Renal cortex interstitium (tissue), 11 donors: ENCODE measurements at regions not wholly inside any gene's neighbourhood (a gene's known extent, or its start where the extent isn't known, plus 50 kb on each side); places are given as distances from the start of the nearest gene placed in this dataset.

Experiments
- DNase-seq, 11 donors: peaks; one replicate each; pipeline ENCODE4 v3.0.0-alpha.2; 2013; ENCODE audit warnings: low read depth in 9 of 11, low spot score in 4 of 11; ENCODE audit errors: extremely low read depth in 1 of 11

DNA sequence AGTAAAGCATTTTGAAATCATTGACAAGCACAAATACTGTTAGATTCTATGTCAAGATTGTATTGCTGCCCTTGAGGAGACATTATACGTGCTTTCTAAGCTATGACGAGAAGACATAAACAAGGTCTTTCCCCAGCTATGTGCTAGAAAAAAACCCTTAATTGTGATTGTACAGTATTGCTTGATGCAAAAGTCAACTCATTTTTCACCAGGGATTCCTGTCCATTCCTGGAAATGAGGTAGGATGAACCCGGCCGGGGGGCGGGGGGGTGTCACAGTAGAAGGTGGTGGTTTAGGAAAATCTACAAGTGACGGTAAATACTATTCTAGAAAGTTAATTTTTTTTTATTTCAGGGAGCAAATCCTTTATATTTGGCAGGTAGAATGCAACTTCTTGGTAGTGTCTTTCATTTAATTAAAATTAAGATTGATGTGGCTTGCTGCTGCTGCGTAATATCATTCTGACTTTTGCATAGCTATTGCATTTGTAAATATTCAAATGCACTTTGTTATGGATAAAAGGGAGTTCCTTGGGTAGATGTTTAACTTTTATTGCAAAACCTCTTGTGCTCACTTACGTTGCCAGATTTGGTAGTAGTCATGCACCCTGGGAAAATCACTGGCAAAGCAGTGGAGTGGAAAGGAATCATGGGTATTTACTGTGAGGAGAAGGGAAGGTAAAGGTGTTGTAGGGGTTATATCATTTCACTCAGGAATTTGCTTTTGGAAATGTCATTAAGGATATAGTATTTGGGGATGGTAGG lies 164.4 kb upstream of the PRPS1L1 start:
- DNase-seq = no peak

DNA sequence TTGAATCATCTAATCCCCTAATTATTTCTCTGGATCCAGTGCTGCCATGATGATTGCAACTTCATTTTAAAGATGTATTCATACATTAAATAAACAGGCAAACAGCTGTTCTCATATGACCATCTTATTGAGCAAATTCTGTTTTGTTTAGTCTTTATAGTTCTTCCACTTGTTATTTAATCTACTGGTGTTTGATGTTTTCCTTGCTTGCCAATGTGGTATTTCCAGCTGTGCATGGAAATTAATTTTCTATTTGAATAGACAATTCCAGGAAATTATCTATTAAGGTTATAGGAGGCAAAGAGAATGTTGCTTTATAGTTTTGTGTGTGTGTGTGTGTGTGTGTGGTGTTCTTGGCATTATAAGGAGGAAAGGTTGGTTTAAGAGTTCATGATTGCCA lies 167.0 kb upstream of the PRPS1L1 start:
- no peak for DNase-seq

DNA sequence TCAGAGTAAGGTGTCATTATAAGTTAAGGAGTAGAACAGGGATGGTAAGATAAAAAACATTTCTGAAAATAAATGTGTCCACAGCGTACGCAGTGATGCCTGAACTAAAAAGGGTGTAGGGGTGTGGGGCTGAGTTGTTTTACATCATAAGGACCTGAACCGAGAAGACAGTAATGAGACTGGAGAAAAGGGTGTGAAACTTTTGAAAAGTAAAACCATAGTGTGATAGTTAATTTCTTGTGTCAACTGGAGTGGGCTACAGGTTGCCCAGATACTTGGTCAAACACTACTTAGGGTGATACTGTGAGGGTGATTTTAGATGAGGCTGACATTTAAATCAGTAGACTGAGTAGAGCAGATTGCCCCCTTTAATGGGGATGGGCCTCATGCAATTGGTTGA lies 169.0 kb upstream of the PRPS1L1 start:
- DNase-seq = no peak

DNA sequence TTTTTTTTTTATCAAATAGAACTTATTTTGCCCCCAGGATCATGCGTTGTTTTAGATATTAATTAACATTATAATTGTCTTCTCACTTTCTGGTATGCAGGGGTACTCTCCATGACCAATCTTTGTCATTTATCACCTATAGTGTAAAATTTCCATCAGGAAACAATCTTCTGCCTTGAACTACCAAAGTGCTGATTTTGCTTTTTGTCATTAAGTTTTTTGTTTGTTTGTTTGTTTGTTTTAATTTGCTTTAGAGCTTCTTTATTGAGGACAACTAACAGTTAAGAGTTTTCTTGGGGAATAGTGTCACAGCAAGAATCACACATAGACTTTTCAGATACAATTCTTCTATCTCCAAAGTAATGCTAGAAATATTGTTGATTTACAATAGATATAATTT lies 171.2 kb upstream of the PRPS1L1 start:
- DNase-seq = no peak

DNA sequence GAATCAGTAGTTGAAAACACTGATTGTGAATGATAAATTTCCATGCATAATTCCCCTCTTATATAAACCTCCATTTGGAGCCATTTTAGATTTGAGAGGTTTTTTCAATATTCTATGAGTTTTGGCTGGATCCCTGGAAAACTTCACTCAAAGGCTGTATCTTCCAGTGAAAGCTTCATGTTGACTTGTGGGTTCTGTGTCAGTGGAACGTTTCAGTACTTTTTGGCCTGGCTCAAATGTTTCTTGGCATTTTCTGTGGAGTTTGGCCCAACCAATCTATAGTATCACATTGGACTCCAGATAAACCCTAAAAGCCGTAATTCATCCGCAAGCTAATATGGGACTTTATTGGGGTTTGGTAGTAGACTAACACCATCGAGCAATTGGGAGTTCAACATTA lies 172.6 kb upstream of the PRPS1L1 start:
- DNase-seq = no peak

DNA sequence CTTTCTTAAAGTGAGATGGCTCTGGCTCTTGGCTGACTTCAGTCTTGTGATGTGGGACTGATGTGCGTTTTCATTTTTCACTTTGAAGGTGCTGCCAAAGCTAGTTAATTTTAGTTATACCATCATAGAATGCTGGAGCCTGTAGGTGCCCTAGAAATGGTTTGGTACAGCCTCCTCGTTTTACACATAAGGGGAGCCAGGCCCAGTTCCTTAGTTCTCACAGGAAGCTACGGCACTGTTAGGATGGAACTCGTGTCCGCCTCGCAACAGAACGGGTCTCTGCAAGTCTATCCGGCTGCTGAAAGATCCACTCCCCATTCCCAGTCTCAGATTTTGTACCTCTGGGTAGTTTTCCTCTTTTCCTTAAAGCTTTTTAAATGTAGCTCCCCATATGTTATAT lies 173.2 kb upstream of the PRPS1L1 start:
- DNase-seq = no peak

DNA sequence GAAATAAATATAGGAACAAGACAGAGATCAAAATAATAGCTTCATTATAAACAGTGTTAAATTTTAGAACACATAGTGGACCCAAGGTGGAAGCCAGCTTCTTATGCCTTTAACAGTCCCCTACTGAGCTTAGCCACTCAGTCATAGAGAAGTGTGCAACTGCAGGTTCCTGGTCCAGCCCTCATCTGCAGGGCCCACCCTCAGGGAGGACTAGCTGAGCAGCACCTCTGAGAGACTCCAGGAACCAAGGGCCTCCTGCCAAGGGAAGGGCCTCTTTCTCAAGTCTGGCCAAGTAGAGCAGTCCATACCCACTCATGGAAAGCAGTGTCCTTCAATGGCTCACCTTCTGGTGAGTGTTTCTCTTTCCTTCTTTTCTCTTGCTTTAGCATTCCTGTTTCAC lies 173.7 kb upstream of the PRPS1L1 start:
- no peak for DNase-seq

DNA sequence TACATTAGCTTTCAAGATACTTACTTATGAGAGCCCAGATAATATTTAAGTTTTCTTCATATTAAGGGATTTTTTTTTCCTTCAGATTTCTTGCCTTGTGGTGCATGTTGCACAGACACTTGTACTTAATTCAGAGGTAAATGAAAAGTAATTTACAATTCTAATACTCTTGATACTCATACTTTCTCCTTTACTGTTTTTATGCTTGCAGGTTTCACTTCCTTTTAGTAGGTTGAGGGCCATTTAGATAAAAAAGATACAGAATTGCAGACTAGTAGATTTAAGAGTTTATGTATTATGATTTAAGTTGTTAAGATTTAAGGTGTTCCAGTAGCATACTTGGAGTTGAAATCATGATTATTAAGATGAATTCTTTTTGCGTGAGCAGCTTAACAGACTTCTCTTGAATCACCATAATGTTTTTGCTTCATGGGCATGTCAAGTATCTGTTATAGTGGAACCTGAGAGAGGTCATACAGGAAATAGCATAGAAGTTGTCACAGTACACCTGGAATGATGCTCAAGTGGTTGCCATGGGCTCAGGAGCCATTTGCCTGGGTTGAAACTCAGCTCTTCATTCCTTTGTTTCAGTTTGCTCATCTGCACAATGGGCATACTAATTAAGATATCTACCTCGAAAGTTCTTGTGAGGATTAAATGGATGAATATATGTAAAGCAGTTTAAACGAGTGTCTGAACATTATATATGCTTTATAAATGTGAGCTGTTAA lies 174.8 kb upstream of the PRPS1L1 start:
- DNase-seq = no peak

DNA sequence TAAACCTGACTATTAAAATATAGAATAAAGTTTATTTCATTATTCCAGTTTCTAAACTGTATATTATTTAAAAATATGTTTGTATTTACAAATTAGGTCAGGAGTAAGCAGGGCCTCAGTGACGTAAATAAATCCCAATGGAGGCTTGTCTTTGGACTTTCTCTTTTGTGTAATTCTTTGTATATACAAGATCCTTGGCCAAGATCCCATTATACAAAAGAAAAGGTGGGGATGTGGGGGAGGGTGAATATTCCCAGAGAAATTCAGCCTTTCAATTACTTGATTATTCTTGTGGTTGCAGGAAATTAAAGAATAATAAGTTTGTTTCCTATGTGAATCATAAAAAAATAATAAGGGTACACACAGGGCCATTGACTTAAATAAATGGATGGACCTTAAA lies 178.7 kb upstream of the PRPS1L1 start:
- no peak for DNase-seq

DNA sequence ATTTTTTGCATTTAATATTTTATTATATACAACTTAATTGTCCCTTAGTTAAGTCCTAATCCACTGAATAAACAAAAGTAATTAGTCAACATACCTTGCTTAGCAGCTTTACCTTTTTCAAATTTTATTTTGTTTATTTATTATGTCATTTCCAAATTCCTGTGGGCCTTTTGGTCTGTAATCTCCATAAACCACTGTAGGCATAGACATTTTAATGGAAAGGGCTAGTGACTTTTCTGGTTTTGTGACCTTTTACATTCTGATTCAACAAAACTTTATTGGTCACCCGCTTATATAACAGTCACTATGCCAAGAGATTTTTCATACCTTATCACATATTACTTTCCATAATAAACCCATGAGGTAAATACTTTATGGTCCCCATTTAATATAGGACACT lies 181.3 kb upstream of the PRPS1L1 start:
- no peak for DNase-seq

DNA sequence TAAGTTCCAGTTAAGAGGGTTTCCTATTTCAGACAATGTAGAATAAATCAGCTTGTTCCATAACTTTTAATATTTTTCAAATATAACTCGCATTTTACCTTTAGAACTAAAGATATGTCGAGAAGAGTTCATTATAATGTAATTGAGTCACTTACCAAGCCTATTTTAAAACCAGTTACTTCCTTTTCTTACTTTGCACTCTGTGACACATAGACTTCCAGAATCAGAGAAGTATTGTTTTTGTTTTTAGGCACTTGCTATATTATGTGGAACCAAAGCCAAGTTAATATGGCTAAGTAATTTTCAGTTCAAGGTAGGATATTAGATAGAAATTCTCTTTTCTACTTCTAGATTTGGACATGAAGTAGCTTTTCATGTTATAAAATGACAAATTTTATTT lies 182.7 kb upstream of the PRPS1L1 start:
- DNase-seq = no peak

DNA sequence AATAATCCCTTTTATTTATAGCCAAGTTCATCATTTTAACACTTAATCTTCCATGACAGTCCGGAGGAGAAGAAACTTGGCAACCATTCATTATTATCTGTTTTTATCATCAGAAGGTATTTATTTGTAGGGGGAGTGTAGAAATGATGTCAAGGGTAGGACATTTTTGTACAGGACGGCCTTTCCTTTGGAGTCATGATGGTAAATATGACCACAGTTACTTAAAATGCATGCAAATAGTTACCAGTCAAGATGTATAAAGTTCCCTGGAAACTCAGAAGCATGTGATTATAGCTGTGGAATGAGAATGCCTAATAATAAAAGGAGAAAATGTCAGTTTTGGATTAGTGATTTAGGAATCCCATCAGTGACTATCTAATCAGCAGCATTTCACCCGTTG lies 183.1 kb upstream of the PRPS1L1 start:
- DNase-seq = no peak

DNA sequence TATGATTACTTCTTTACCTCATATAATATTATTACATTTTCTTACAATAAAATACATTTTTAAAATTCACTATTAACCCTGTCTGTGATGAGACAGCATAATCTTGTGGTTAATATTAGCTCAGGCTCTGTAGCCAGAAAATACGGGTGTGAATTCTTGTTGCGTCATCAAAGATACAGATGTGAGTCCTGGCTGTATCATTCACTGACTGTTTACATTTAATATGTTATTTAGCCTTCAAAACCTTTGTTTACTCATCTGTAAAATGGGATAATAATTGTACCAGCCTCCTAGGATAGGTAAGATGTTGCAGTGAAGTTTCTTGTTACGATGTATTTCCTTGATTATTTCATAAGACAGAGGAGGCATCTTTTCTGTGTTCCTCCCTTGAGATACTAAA lies 184.7 kb upstream of the PRPS1L1 start:
- DNase-seq = no peak

DNA sequence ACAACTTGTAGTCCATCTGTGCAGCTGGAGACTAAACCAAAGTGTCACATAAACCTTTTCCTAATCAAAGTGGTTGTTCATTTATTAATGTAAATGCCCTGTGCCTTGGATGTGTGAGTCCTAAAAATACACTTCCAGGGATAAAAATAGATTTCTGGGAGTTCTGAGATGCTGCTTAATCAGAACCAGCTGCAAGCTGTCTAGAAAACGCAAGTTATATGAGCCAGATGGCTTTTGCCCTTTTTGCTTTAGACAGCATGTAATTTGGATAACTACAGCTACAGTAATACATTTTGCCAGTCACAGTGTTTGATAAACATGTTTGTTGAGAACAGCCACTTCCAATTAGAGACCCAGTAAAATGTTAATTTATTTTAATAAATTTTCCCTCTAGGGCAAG lies 185.1 kb upstream of the PRPS1L1 start:
- DNase-seq = peak; percentile 33 to 77 (median 57)

DNA sequence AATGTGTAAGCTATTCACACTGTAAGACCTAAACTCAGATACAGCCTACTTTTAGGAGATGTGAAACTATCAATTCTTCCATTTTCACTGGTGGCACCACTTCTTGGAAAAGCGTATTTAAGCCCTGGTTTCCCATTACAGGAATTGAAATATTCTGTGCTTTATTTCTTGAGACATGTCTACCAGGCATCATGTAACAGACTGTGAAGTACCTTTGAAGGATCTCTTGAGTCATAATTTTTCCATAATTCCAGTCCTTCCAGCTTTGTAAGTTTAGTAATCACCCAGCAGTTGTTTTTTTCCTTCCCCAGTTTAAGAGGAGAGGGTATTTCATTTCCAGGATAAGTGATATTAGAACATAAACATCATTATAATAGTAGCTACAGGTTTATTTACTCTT lies 186.0 kb upstream of the PRPS1L1 start:
- no peak for DNase-seq

DNA sequence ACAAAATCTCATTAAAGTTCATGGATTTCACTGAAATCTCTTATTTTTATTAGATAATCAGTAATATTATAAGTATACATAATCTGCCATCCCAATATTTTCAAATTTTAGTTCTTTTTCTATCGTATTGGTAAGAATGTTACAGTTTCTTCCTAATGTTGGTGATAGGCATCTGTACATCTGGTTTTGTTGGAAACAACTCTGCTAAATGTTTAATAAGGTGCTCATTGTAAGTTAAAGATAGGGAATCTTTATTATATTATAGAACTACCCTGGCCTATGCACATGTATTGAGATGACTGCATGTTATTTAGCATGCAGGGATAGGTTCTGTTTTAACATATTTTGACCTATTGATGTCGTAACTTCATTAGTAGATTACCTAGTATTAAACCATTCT lies 188.6 kb upstream of the PRPS1L1 start:
- no peak for DNase-seq

DNA sequence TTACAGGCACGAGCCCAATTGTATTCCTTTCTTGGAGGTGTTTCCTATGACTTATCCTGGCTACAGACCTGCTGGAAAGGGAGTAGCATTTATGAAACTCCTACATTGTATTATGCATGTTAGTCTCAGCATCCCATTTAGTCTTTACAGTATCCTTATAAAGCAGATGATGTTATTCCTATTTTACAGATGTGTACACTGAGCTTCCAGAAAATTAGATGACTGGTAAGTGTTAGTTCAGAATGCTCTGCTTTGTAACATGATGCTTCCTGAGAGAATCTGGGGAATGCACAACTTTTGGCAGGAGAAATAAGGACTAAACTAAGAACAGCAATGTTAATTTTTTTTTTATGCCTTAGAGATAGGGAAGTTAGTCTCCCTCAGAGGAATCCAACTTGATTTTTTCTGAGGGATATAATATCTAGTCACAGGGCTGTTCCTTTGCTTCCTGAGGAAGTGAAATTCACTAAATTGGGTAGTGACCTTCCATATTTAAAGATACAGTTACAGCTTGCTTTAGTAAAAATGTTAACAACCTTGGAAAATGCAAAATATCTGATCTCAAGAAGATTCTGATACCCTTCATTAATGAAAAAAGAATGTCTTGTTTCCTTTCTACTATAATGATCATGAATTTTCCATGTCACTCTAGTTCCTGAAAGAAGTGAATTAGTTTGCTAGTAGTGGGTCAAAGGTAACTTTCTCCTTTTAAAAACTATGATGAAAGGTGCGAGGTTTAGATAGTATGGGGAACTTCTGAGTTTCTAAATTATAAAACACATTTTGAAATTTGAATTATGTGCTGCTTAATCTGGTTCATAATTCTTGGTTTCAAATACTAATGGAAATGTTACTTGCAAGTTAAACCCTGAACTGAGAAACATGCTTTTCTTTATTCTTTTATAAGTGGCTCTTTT lies 194.0 kb upstream of the PRPS1L1 start:
- no peak for DNase-seq

DNA sequence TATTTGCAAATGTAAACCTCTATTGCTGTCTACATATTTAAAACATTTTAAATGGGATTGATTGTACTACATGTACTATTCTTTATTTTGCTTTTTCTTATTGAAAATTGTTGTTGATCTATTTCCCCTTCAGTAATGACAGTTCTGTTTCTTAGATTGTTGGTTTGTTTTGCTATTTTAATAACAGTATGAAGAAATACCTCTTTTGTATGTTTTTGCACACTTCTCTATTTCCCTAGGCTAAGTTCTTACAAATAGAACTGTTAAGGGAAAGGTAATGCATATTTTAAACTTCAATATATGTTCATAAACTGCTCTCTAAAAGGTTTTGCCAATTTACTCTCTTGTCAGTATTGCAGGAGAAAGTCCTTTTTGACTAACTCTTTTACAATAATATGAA lies 195.0 kb upstream of the PRPS1L1 start:
- no peak for DNase-seq

DNA sequence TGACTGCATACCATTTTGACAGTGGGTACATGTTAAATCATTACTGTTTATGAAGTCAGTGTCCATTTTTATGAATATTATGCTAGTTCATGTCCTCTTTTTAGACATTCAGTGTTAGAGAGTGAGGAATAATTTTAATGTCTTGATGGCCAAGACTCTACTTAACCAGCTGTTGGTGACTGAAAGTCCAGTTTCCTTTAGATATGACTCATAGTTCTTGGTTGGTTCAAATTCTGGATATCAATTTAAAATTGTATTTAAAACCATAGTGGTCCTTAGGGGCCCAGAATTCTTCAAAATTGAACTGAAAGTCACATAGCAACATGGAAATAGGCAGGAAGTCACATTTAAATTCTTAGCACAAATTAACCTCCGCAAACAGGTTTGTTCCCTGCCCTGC lies 196.5 kb upstream of the PRPS1L1 start:
- DNase-seq = no peak

DNA sequence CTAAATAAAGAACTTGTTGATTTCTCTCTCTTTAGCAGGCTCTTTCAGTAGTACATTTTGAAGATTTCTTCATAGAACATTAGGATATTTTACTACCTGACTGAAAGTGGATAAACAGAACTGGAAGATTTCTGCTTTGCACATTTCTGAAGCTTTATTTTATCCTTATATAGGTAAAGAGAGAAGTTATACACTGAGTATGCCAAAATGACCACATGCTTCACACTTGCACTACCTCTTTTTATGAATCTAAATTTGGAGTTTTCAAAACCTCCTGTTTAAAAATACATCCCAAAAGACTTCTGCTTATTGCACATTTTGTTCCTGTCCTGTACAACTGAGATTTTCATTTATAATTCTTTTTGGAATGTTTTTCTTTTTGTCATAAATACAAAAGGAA lies 197.4 kb upstream of the PRPS1L1 start:
- DNase-seq = no peak
